ENCODE measurements at regions not wholly inside any gene's neighbourhood (a gene's known extent, or its start where the extent isn't known, plus 50 kb on each side); places are given as distances from the start of the nearest gene placed in this dataset.

GRCh38 chr12:78795934-78796445 lies 68.6 kb upstream of the SYT1 start:
- no peak for DNase-seq

- DNase-seq: no peak
These were observed 67.2 kb upstream of the SYT1 start for GRCh38 chr12:78797196-78797931.

- DNase-seq: no peak
These were observed 64.9 kb upstream of the SYT1 start for GRCh38 chr12:78799649-78800048.

- DNase-seq: no peak
These were observed 62.0 kb upstream of the SYT1 start for GRCh38 chr12:78802593-78802992.

- no peak for DNase-seq
These were observed 60.3 kb upstream of the SYT1 start for GRCh38 chr12:78804262-78804661.

Data from stimulated activated CD4-positive, alpha-beta T cell treated with anti-CD3 and anti-CD28 coated beads, Interleukin-15, amount 100 ng/mL, for 24 hours (primary cell).